AG09319 (cell line): ENCODE measurements at regions not wholly inside any gene's neighbourhood (a gene's known extent, or its start where the extent isn't known, plus 50 kb on each side); places are given as distances from the start of the nearest gene placed in this dataset.

Experiments
- DNase-seq: peaks from one replicate; pipeline ENCODE4 v3.0.0-alpha.2; 2010; ENCODE audit warnings: low read depth; ENCODE audit errors: extremely low read depth
- CTCF ChIP-seq: IDR thresholded peaks from 2 replicates; pipeline ENCODE4 v1.5.1; 2011; ENCODE audit warnings: low read depth, mild to moderate bottlenecking, inconsistent platforms, low read length, moderate library complexity

DNA sequence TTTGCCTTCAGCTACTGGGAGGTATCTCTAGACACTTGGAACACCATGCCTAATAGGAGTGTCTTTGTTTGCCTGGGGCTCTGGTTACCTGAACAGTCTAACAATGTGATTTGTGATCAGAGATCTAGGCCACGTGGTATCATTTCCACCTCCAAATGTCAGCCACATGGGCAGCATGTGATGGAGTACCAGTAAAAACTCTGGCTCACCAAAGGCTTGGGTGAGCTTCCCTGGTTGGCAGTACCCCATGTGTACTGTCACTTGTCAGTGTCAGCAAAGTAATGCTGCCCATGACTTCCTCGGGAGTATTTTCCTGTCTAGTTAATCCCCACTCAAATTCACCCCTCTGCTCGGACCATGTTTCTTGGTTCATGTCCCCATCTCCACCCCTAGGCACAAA lies 195.2 kb upstream of the LRFN2 start:
- no peak for TF ChIP-seq CTCF
- DNase-seq = no peak

DNA sequence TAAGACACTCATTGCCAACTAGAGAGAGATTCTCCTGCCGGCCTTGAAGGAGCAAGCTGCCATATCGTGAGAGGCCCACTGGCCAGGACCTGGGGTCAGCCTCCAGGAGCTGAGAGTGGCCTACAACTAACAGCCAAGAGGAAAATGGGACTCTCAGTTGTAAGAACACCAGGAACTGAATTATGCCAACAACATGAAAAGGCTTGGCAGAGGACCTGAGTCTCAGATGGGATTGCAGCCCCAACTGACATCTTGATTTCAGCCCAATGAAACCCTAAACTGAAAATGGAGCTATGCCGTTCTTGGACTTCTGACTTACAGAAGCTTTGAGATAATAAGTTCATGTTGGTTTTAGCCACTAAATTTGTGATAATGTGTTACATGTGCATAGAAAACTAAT lies 193.5 kb upstream of the LRFN2 start:
- TF ChIP-seq CTCF = no peak

DNA sequence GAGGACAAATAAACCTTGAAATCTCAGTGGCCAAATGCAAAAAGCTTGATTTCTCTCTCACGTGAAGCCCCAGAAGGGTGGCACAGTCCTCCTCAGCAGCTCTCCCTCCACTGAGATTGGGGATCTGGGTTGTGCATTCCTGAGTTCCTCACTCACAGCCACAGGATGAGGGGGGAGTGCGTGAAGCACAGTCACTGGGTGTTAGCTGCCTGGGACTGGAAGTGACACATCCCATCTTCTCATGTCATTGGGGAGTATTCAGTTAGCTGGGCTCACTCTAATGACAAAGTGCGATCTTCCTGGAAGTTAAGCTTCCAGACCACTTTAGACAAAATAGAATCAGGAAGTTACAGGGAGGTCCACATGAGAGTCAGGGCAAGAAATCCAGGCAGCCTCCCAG lies 192.2 kb upstream of the LRFN2 start:
- TF ChIP-seq CTCF = no peak
- peak; percentile 11 for DNase-seq

More for the DNA sequence above, 193.5 kb upstream of the LRFN2 start:
- no peak for DNase-seq

DNA sequence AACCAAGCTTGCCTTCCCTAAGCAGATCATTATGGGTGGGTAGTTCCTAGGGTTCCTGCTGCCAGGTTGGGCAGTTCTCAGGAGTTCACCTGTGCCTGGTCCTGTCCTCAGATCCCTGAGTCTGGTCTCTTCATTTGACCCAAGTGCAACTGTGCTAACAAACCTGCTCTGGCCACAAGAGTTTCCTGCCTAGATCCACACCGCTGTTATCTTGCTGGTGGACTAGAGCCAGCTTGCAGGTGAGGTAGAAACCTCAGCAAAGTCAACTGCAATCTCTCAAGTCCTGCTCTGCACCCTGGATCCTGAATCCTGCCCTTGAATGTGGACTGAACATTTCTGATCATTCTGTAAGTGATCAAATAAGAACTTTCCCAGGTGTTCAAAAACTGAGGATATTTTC lies 191.8 kb upstream of the LRFN2 start:
- TF ChIP-seq CTCF = no peak
- DNase-seq = no peak

DNA sequence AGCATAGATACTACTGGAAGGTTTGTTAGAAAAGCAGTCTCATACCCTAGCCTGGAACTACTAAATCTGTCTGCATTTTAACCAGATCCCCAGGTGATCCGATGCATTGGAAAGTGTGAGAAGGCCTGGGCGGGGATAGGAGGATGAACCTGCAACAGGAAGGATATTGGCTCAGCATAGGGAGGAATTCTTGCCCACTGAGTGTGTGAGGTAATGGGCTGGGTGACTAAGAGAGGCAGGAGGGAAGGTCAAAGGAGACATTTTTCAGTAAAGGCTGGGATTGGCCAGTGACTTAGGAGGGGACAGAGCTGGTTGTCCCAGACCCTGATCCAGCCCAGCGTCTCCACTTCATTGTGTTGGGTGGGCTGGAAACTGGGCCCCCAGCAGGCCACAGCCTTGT lies 191.0 kb upstream of the LRFN2 start:
- no peak for DNase-seq
- no peak for TF ChIP-seq CTCF

- no peak for DNase-seq
- no peak for TF ChIP-seq CTCF
Measured at GRCh38 chr6:40774932-40775331, 187.8 kb upstream of the LRFN2 start.

GRCh38 chr6:40770794-40771193 lies 183.6 kb upstream of the LRFN2 start:
- no peak for TF ChIP-seq CTCF
- no peak for DNase-seq

GRCh38 chr6:40764726-40765125 lies 177.6 kb upstream of the LRFN2 start:
- DNase-seq = no peak
- no peak for TF ChIP-seq CTCF
